Vagina (tissue), 2 donors: ENCODE measurements at regions not wholly inside any gene's neighbourhood (a gene's known extent, or its start where the extent isn't known, plus 50 kb on each side); places are given as distances from the start of the nearest gene placed in this dataset.

Experiments
- CTCF ChIP-seq, 3 experiments: fragments of 450-650 bp in 2 of 3; fragments of 200-600 bp in 1 of 3; sonication (generic) in 1 of 3; IDR thresholded peaks; one replicate each; pipeline ENCODE4 v1.5.1; 2017 to 2019; ENCODE audit warnings: antibody characterized with exemption in 3 of 3, mild to moderate bottlenecking in 2 of 3, moderate library complexity in 2 of 3
- POLR2AphosphoS5 ChIP-seq, 2 donors: sonication (generic); formaldehyde crosslinking; IDR thresholded peaks; one replicate each; pipeline ENCODE4 v1.9.0; 2017; ENCODE audit warnings: antibody characterized with exemption in 2 of 2, mild to moderate bottlenecking in 2 of 2, low read depth in 1 of 2; ENCODE audit not compliant: insufficient read depth in 1 of 2

- TF ChIP-seq CTCF (IDR thresholded peaks at IDR 0.05) (no peak), POLR2AphosphoS5 (IDR thresholded peaks at IDR 0.05; ENCODE audit: insufficient read depth in 1 of 2, low read depth in 1 of 2) (no peak)
These were observed 578.6 kb downstream of the PIK3C3 start for GRCh38 chr18:42533616-42534015.
